Rectal smooth muscle tissue (tissue), 1 donor: ENCODE measurements at regions not wholly inside any gene's neighbourhood (a gene's known extent, or its start where the extent isn't known, plus 50 kb on each side); places are given as distances from the start of the nearest gene placed in this dataset.

Experiments used
- H3K27ac ChIP-seq: one replicate; pipeline ENCODE4 v1.7.0; 2013; ENCODE audit warnings: low read depth, low read length, inconsistent platforms
- H3K27me3 ChIP-seq: one replicate; pipeline ENCODE4 v1.7.0; 2013; ENCODE audit warnings: low read length; ENCODE audit not compliant: control insufficient read depth, insufficient read depth
- H3K36me3 ChIP-seq: one replicate; pipeline ENCODE4 v1.7.0; 2013; ENCODE audit warnings: low read length; ENCODE audit not compliant: control insufficient read depth, insufficient read depth
- H3K4me1 ChIP-seq: one replicate; pipeline ENCODE4 v1.7.0; 2013; ENCODE audit warnings: low read length; ENCODE audit not compliant: control insufficient read depth, insufficient read depth
- H3K4me3 ChIP-seq: one replicate; pipeline ENCODE4 v1.7.0; 2013; ENCODE audit warnings: low read length
- H3K9ac ChIP-seq: one replicate; pipeline ENCODE4 v1.7.0; 2013; ENCODE audit warnings: low read length

- no peaks in the 10 kb centered on the region for H3K36me3 ChIP-seq
- H3K4me1 ChIP-seq = no peaks in the 10 kb centered on the region
- H3K27ac ChIP-seq = no peak overlapping the region
- no peak overlapping the region for H3K4me3 ChIP-seq
- H3K9ac ChIP-seq = no peak overlapping the region
- no peaks in the 10 kb centered on the region for H3K27me3 ChIP-seq
Measured at GRCh38 chr5:89983216-89983615, 426.3 kb downstream of the CETN3 start.

GRCh38 chr5:89981878-89982773 lies 427.4 kb downstream of the CETN3 start:
- Histone ChIP-seq H3K27ac (no peak overlapping the region), H3K9ac (no peak overlapping the region), H3K4me1 (no peaks in the 10 kb centered on the region), H3K27me3 (no peaks in the 10 kb centered on the region), H3K4me3 (no peak overlapping the region), H3K36me3 (no peaks in the 10 kb centered on the region)

- no peak overlapping the region for H3K27ac ChIP-seq
- H3K36me3 ChIP-seq = no peaks in the 10 kb centered on the region
- no peak overlapping the region for H3K4me3 ChIP-seq
- no peaks in the 10 kb centered on the region for H3K27me3 ChIP-seq
- H3K9ac ChIP-seq = no peak overlapping the region
- H3K4me1 ChIP-seq = no peaks in the 10 kb centered on the region
Measured at GRCh38 chr5:89981021-89981420, 428.5 kb downstream of the CETN3 start.

- Histone ChIP-seq H3K4me3 (no peak overlapping the region), H3K36me3 (no peaks in the 10 kb centered on the region), H3K9ac (no peak overlapping the region), H3K27ac (no peak overlapping the region), H3K4me1 (no peaks in the 10 kb centered on the region), H3K27me3 (no peaks in the 10 kb centered on the region)
Measured at GRCh38 chr5:89973516-89973915, 436.0 kb downstream of the CETN3 start.

- Histone ChIP-seq H3K27ac (no peak overlapping the region), H3K27me3 (no peaks in the 10 kb centered on the region), H3K4me3 (no peak overlapping the region), H3K9ac (no peak overlapping the region), H3K36me3 (no peaks in the 10 kb centered on the region), H3K4me1 (no peaks in the 10 kb centered on the region)
Measured at GRCh38 chr5:89972901-89973300, 436.7 kb downstream of the CETN3 start.

GRCh38 chr5:89968958-89969381 lies 440.6 kb downstream of the CETN3 start:
- H3K9ac ChIP-seq = no peak overlapping the region

GRCh38 chr5:89967771-89968444 lies 441.6 kb downstream of the CETN3 start:
- H3K4me1 ChIP-seq = no peaks in the 10 kb centered on the region
- H3K36me3 ChIP-seq = no peaks in the 10 kb centered on the region
- H3K27ac ChIP-seq = no peak overlapping the region
- H3K9ac ChIP-seq = no peak overlapping the region
- H3K27me3 ChIP-seq = no peaks in the 10 kb centered on the region
- no peak overlapping the region for H3K4me3 ChIP-seq

More at GRCh38 chr5:89968958-89969381, 440.6 kb downstream of the CETN3 start:
- Histone ChIP-seq H3K36me3 (no peaks in the 10 kb centered on the region), H3K27me3 (no peaks in the 10 kb centered on the region), H3K4me1 (no peaks in the 10 kb centered on the region), H3K27ac (no peak overlapping the region), H3K4me3 (no peak overlapping the region)

- no peak overlapping the region for H3K9ac ChIP-seq
- H3K27me3 ChIP-seq = no peaks in the 10 kb centered on the region
- H3K4me1 ChIP-seq = peaks cover 3% of the 10 kb centered on the region
- H3K27ac ChIP-seq = no peak overlapping the region
- H3K36me3 ChIP-seq = no peaks in the 10 kb centered on the region
- no peak overlapping the region for H3K4me3 ChIP-seq
Measured at GRCh38 chr5:89956838-89957237, 452.7 kb downstream of the CETN3 start.

GRCh38 chr5:89954916-89955315 lies 454.6 kb downstream of the CETN3 start:
- no peak overlapping the region for H3K27ac ChIP-seq
- H3K4me3 ChIP-seq = no peak overlapping the region
- H3K4me1 ChIP-seq = peaks cover 3% of the 10 kb centered on the region
- H3K36me3 ChIP-seq = no peaks in the 10 kb centered on the region
- no peaks in the 10 kb centered on the region for H3K27me3 ChIP-seq
- H3K9ac ChIP-seq = no peak overlapping the region

- Histone ChIP-seq H3K4me1 (peaks cover 3% of the 10 kb centered on the region), H3K27me3 (no peaks in the 10 kb centered on the region), H3K36me3 (no peaks in the 10 kb centered on the region), H3K27ac (no peak overlapping the region), H3K9ac (no peak overlapping the region), H3K4me3 (no peak overlapping the region)
Measured at GRCh38 chr5:89951876-89952275, 457.7 kb downstream of the CETN3 start.

- H3K9ac ChIP-seq = no peak overlapping the region
- H3K36me3 ChIP-seq = no peaks in the 10 kb centered on the region
- H3K27ac ChIP-seq = no peak overlapping the region
- H3K4me3 ChIP-seq = no peak overlapping the region
- no peaks in the 10 kb centered on the region for H3K27me3 ChIP-seq
- no peaks in the 10 kb centered on the region for H3K4me1 ChIP-seq
Measured at GRCh38 chr5:89950234-89950633, 459.3 kb downstream of the CETN3 start.

- no peak overlapping the region for H3K9ac ChIP-seq
- no peaks in the 10 kb centered on the region for H3K36me3 ChIP-seq
- no peak overlapping the region for H3K27ac ChIP-seq
- H3K4me1 ChIP-seq = no peaks in the 10 kb centered on the region
- H3K4me3 ChIP-seq = no peak overlapping the region
- H3K27me3 ChIP-seq = no peaks in the 10 kb centered on the region
Measured at GRCh38 chr5:89948977-89949376, 460.6 kb downstream of the CETN3 start.
